ELR (cell line): ENCODE measurements at regions not wholly inside any gene's neighbourhood (a gene's known extent, or its start where the extent isn't known, plus 50 kb on each side); places are given as distances from the start of the nearest gene placed in this dataset.
A peak's percentile ranks its signal among the peaks of the same experiment; 100 is the strongest.
"Not testable (repeated sequence)": the region's sequence is repeated elsewhere in the genome, so short reads cannot be mapped to it uniquely, and the experiment has no call there.

ENCODE experiments used
- DNase-seq: peaks from one replicate; pipeline ENCODE4 v3.0.0-alpha.2; 2015; ENCODE audit warnings: low read depth

DNA sequence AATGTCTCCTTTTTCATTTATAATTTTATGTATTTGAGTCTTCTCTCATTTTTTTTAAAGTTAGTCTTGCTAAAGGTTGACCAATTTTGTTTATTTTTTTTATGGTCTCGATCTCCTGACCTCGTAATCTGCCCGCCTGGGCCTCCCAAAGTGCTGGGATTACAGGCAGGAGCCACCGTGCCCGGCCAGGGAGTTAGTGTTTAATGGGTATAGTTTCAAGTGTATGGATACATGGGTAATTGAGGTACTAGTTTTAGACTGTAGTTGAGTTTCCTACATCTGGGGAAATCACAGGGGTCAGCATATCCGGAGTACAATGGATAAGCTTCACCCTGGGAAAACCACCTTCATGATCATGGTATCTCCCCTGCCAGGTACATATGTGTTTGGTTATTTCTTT lies 267.3 kb upstream of the KCND2 start:
- no peak for DNase-seq

DNA sequence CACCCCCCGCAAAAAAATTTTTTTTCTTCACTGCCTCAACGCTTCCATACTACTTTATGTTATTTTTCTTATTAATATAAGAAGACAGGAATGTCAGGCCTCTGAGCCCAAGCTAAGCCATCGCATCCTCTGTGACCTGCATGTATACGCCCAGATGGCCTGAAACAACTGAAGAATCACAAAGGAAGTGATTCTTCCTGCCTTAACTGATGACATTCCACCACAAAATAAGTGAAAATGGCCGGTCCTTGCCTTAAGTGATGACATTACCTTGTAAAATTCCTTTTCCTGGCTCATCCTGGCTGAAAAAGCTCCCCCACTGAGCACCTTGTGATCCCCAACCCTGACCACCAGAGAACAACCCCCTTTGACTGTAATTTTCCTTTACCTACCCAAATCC lies 258.7 kb upstream of the KCND2 start:
- DNase-seq: not testable (repeated sequence)

DNA sequence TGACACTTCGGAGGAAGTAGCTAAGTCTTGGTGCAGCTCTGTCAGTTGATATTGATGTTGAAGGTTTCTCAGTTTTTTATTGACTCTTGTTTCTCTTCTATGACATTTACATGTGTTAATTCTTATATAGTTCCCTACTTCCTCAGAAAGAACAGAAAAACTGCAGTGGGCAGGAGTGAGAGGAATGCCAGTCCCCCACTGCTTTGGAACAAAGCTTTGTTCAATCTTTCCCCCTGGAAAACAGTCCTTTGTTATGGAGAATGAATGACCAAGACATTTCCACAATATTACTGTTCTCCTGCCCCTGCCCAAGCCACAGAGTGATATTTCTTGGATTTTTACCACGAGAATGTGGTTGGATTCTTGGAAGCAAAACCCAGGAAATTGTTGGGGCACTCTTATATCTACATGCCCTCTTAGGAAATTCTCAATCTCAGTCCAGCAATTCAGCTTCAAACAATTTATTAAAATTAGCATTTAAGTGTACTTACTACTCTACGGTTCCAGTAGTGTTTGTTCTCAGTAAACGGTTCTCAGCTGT lies 258.0 kb upstream of the KCND2 start:
- DNase-seq: no peak

DNA sequence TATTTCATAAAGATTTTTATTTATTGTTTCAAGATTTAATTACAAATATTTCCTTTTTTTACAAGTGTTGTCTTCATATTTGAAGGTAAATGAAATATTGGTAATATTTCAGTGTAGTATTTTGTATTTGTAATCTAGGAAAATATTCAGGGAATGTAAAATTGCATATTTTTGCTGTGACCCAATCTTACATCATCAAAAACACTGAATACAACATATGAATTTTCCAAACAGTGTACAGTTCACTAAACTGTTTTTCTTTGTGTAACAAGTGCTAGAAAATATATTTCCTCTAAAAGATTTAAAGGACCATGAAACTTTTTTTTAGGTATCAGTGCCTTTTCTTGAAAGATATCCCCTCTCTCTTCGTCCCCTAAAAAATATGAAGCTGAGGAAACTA lies 251.9 kb upstream of the KCND2 start:
- peak; percentile 12 for DNase-seq

DNA sequence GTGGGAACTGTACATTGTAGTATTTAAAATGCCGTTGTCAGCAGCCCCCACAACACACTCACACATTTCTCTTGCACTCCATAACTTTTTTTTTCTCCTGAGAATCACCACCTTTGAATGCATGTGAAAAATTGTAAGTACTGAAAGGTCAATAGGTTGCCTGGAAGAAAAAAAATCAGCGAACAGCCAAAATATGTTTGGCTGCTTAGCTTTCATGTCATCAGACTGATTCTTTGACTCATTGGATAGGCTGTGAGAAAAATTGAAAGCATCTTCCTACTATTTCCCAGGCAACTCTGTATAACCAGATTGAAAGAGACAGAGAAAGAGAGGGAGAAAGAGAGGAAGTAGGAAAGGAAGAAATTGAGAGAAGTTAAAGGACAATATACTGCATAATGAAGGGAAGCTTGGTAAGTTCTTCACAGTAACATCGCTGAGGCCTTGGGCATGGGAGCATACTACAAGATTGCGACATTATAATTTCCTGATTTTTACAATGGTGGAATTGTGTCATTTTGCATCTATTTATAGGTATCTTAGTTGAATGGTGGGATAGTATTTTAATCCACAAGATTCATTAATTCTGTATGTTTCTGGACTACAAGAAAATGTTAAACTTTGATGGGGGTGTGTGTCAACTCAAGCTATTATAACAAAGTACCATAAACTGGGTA lies 249.3 kb upstream of the KCND2 start:
- no peak for DNase-seq

DNA sequence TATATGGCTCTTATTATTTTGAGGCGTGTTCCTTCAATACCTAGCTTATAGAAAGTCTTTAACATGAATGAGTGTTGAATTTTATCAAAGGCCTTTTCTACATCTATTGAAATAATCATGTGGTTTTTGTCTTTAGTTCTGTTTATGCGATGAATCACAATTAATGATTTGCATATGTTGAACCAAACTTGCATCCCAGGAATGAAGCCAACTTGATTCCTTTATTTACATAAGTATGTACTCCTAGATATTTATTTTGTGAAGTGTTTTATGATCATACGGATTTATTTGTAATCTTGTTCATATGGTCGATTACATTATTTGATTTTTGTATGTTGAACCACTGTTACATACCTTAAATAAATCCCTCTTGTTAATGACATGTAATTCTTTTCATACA lies 244.3 kb upstream of the KCND2 start:
- DNase-seq: peak; percentile 3

DNA sequence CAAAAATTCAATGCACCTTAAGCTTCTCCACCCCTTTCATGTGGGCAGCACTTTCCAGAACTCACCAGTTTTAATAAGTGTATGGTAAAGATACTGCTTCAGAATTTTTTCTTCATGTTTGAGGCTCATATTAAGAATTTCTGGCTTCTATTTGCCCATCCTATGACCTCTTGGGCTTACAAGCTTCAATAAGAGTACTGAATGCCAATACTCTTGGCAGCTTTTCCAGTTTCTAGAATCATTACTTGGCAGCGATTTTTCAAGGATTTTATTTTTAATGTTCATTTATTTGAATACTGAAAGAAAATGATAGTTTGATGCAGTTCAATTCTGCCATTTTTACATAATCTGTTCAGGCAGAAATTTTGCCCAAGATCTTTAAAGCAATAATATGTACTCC lies 242.1 kb upstream of the KCND2 start:
- no peak for DNase-seq

DNA sequence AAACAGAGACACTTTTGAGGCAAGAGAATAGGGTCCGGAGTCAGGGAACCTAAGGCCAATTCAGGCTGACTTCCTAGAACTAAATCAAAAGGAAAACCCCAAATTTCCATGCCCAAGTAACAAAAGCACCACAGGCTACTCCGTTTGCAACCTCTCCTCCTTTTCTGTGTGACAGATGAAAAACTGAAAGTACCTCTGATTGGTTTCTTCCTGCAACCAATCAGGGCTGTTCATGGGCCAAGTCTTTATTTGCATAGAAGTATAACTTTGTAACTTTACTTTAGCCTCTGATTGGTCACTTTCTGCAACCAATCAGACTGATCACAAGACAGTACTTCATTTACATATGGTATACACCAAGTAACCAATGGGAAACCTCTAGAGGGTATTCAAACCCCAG lies 239.9 kb upstream of the KCND2 start:
- peak; percentile 38 for DNase-seq

DNA sequence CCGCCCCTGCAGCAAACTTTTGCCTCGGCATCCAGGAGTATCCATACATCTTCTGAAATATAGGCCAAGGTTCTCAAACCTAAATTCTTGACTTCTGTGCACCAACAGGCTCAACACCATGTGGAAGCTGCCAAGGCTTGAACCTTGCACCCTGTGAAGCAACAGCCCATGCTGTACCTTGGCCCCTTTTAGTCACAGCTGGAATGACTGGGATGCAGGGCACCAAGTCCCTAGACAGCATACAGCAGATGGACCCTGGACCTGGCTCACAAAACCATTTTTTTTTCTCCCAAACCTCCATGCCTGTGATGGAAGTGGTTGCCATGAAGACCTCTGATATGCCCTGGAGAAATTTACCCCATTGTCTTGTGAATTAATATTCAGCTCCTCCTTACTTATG lies 233.8 kb upstream of the KCND2 start:
- DNase-seq: no peak

DNA sequence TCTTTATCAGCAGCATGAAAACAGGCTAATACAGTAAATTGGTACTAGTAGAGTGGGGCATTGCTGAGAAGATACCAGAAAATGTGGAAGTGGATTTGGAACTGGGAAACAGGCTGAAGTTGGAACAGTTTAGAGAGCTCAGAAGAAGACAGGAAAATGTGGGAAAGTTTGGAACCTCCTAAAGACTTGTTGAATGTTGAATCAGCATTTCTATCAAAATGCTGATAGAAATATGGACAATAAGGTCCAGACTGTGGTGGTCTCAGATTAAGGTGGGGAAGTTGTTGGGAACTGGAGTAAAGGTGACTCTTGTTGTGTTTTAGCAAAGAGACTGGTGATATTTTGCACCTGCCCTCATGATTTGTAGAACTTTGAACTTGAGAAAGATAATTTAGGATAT lies 231.2 kb upstream of the KCND2 start:
- no peak for DNase-seq

DNA sequence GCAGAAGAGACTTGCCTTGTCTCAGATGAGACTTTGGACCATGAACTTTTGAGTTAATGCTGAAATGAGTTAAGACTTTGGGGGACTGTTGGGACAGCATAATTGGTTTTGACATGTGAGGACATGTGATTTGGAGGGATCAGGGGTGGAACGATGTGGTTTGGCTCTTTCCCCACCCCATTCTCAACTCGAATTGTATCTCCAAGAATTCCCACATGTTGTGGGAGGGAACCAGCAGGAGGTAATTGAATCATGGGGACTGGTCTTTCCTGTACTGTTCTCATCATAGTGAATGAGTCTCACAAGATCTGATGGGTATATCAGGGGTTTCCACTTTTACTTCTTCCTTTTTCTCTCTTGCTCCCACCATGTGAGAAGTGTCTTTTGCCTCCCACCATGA lies 229.7 kb upstream of the KCND2 start:
- no peak for DNase-seq

DNA sequence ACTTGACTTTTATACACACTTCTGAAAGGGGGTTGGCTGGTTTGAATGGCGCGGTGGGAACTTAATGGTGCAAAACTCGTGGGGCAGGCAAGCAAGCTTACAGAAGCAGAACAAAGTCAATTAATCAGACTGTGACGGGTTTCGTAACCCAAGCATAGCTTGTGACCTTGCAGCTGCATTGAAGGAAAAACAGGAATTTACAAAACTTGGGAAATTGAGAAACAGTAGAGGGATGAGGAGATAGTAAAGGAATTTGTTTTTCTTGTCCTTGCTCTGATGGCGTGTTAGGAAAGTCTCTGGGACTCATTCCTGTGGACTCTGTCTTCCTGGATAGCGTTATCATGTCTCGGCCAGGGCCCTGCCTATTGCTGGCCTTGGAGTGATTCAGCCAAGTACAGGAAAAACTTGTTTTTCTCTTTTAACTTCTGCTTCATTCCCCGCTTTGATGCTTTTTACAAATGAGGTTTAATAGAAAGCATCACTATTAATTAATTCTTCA lies 220.0 kb upstream of the KCND2 start:
- DNase-seq: peak; percentile 39

DNA sequence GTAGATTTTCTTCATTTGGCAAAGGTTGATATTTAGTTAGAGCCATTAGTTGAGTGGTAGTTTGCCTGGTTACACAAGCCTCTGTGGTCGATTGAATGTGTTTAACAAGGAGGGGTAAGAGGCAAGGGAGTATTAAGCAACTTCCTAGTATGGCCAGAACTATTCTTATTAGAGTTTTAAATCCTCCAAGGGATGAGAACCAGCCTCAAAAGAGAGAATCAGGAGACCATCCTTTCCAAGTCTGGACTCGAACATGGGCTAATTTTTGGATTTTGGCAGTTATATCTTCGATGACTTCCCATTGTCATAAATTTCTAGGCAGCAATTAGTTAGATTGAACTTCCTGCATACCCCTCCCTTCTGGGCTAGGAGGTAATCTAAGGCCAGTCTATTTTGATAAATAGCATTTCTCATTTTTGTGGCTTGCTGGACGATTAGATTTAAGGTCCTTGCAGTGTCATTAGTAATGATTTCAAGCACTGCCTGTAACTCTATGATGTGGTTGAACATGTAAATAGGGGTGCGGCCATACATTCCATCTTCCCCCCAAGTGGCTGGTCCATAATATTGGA lies 219.5 kb upstream of the KCND2 start:
- DNase-seq: peak; percentile 0

DNA sequence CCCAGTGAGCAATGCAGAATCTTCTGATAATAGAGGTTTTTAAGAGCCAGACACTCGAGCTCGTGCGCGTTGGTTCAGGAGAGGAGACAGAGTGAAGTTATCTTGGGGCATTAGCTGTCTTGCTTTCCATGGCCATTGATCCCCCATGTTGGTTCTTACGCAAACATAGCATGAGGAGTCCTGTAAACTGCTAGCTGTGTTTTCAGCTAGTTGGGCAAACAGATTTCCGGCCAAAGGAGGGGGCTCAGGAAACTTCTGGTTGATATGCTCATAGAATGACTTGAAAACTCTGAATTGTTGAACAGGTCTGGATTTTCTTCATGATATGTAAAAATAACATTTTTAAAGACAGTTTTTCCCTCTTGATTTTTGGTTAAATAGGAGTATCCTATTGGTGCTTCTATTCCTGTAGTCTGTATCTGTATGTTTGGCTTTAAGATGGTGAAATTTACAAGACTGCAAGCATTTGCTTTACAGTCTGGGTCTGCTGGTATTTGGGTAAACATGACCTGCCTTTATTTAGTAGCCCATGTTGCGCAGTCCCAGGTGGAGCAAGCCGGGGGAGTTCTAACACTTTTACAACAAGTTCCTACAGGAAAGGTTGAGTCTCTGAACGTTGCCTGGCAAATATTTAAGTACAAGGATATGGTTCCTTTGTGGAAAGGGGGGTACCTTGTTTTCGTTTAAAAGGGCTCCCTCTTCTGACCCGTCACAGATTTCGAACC lies 218.4 kb upstream of the KCND2 start:
- no peak for DNase-seq

DNA sequence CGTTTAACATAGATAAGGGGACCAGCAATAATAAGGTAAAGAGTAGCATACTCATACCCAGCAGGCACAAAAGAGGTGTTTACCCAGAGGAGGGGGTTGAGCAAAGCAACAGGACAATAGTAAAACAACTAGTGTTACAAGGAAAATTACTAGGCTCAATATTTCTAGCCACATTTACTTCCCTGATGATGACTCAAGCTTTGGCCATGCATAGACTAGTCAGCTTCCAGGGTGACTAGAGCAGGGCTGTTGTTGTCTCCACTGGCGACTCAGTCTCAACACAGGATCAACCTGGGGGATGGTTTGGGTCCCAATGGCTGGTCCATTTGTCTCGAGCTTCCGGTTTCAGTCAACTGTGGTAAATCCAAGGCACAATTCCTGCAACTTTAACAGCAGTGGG lies 217.7 kb upstream of the KCND2 start:
- DNase-seq: peak; percentile 31

DNA sequence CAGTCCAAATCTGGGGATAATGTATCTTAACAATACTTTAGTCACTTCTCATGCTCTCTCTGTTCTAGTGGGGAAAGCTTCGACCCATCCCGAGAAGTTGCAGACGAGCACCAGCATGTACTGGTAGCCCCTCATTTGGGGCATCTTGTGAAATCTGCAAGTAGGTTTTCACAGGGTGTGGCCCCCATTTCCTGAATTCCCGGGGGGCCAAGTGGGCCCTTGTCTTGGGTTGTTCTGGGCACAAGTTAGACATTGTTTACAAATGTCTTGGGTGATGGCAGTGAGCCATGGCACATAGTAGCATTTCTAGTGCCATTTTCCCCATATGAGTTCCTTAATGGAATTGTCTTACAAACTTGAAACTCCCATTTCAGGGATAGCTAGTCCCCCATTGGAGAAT lies 216.7 kb upstream of the KCND2 start:
- DNase-seq: no peak

DNA sequence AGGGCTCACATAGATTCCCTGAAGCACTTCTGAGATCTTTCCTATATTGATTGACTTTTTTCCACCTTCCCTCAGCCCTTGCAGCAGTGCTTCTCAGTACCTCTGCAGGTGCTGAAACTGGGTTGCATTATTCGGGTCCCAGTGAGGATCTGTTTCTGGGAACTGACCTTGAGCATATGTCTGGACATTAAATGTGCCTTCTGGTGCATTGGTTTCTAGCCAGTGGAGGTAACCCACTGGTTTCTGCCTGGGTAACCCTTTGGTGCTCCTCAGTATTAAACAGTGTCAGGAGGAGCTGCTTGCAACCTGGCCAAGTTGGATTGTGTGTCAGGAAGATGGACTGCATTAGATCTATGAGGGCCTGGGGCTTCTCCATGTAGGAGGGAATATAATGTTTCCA lies 213.3 kb upstream of the KCND2 start:
- DNase-seq: no peak

DNA sequence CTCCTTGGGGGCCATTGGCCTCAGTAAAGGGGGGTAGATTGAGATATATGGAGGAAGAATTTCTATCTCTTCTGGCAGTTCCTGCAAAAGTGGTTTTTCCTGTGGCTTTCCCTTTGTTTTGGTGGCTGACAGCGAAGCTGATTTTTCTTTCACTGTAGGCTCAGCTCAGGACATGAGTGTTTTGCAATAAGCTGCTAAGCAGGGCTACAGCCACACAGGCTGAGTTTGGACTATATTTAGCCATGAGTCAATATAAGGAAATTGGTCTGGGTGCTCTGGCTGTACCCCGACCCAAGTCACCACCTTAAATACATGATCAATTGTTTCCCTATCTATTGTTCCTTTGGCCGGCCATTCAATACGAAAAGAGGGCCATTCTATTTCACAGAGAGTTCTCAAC lies 212.7 kb upstream of the KCND2 start:
- no peak for DNase-seq

DNA sequence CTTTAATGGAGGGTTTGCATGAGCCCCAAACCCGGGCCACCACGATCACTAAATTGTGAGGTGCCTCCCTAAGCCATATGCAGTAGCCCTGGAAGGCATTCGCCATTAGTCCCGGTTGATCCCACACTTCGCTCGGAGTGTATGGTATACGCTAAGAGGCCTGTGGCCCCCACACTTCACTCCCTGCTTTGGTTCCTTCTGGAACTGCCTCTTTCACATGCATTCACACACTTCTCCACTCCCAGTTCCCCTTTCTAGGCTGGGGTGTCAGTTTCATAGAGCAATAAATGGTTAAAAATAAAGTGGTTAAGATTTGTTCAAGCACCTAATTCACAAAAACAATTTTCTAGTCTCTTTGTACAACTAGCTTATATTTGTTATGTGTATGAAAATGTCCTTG lies 212.1 kb upstream of the KCND2 start:
- no peak for DNase-seq

DNA sequence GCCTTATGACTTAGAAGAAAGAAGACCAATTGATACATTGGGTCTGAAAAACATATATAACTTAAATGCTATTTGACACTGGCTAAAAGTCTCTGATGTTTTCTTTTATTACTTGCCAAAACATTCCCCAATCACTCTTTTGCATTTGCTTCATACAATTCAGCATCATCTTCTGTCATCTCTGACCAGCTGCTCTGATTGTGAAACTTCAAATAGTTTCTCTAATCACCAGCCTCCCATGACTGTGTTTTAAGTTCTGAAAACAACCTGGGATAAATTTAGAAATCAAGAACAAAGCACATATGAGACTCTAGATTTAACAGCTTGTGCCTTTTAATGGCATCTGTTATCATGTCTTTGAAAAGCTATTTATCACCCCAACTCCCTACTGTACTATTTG lies 208.4 kb upstream of the KCND2 start:
- DNase-seq: no peak

DNA sequence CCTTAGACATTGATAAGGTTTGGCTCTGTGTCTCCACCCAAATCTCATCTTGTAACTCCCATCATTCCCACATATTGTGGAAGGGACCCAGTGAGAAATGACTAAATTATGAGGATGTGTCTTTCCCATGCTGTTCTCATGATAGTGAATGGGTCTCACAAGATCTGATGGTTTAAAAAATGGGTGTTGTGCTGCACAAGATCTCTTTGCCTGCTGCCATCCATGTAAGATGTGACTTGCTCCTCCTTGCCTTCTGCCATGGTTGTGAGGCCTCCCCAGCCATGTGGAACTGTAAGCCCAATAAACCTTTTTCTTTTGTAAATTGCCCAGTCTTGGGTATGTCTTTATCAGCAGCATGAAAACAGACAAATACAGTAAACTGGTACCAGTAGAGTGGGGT lies 206.1 kb upstream of the KCND2 start:
- DNase-seq: not testable (repeated sequence)

DNA sequence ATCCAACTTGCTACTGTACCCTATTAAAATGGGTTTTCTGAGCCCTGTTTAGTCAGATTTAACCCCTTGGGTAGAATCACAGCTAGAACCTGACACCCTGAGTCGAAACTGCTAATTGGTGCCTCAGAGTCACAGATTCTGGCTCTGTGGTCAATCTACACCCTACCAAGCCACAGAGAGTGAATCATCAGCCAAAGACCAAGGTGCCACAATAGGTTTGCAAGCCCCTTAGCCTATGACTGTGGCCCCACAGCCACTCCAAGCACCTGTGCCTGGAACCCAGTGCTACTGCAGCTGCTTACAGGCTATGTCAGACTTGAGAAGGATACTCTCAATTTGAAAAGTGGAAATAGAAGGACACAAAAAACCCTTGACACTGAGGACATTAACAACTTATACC lies 202.8 kb upstream of the KCND2 start:
- DNase-seq: no peak

DNA sequence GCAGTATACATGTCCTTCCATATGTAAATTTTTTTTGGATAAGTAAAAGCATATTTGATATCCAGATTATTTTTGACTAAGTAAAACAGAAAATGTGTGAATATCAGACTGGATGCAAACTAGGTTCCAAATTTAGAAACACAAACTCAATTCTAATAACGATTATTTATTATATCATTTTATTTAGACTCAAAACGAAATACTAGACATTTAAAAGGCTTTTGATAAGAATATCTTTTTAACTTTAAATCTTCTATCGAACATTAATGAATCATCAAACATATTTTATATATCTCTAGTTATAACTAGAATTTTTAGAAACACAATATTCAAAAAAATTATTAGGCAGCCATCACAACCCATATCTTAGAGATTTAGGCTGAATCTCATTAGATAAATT lies 195.2 kb upstream of the KCND2 start:
- DNase-seq: no peak
